HG03097 (cell line): ENCODE measurements at regions not wholly inside any gene's neighbourhood (a gene's known extent, or its start where the extent isn't known, plus 50 kb on each side); places are given as distances from the start of the nearest gene placed in this dataset.

ENCODE experiments used
- ATAC-seq: cut with Tn5 transposase; IDR thresholded peaks from one replicate; pipeline ENCODE4 v1.9.1; 2021; ENCODE audit not compliant: unreplicated experiment, low FRiP score

DNA sequence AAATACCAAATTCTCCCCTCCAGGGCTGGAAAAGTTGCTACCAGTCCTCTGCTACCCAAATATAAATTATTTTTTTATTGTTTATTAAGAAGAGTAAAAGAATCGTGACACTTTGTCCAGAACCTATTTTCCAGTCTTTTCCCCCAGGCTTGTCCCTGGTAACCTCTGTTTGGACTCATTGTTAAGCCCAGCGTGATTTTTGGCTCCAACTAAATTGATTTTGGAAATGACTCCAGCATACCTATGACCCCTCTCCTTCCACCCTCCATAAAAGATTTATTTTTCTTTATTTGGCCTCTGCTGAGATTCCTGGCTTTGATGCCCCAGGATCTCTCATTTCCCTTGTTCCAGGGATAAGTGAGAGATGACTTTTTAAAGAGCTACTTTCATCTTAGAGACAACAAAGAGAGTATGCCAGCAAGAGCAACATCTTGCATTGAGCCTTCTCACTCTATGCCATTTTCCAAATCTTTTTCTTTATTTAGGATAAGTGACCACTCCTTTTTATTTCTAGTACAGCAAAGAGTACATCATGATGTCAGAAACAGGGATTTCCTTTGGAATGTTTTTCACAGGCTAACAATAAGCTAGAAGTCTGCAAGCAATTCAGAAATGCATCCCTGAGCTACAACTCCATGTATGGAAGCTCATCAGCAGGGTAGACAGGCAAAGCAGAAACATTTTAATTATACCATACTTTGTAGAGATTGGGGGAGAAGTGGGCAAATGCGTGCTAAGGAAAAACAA lies 75.8 kb downstream of the DAD1 start:
- no peak for ATAC-seq

- ATAC-seq = no peak
These were observed 76.8 kb downstream of the DAD1 start for GRCh38 chr14:22512106-22512814.

DNA sequence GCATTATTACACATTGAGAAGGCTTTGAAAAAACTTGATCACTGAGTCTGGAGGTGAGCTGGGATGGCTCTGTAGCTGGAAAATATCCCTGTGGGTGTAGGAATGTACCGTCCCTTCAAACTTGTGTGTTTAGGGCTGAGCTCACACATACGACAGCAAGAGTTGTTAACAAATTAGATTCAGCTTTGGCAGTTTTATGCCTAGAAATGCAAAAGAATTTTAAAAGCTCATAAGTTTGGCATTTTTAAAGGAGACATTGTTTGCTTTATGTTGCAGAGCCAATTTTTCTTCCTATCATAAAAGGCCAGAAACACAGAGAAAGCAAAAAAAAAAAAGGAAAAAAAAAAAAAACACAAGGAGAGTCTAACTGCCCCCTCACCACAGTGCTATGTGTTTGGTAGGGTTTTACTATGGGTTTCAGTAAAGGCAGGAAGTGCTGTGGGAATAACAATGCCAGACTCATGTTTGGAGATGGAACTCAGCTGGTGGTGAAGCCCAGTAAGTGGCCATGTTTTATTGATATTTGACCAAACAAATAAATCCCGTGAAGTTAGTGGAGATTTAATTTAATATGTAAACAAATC lies 78.4 kb downstream of the DAD1 start:
- ATAC-seq = no peak

GRCh38 chr14:22509751-22510300 lies 79.2 kb downstream of the DAD1 start:
- no peak for ATAC-seq

GRCh38 chr14:22509036-22509709 lies 79.9 kb downstream of the DAD1 start:
- ATAC-seq = no peak

GRCh38 chr14:22508662-22509035 lies 80.4 kb downstream of the DAD1 start:
- ATAC-seq = no peak

- ATAC-seq = no peak
These were observed 80.9 kb downstream of the DAD1 start for GRCh38 chr14:22508150-22508457.

DNA sequence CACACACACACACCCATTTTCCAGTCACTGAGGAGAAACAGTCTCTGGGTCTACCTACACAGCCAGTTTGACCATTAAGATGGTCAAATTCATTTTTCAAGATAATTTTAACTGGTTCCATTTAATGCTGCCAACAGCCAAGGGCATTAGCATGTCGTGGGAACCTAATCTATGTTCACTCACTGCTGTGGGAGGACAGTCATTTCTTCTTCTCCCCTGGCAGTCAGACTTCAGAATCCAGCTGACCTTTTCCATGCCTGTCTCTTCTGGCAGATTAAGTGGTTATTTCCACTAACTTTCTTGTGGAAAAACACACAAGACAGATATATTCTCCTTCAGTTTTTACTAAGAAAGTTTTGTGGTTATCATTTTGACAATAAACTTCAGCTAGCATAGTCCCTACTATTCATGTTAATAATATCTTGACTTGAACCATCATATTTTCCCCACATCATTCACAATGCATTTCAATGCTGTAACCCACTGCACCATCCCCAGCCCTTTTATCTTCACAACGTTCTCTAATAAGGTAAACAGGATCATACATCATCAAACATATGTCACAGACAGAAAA lies 82.2 kb downstream of the DAD1 start:
- ATAC-seq = no peak

DNA sequence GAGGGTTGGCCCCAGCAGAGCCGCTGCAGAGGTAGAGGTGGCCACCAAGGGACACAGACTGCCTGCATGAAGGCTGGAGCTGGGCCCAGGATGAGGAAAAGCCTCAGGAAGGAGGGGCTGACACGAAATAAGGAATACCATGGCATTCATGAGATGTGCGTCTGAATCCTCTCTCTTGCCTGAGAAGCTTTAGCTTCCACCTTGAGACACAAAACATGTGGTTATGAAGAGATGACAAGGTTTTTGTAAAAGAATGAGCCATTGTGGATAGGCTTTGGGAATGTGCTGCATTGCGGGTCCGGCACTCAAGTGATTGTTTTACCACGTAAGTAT lies 82.7 kb downstream of the DAD1 start:
- ATAC-seq = no peak

GRCh38 chr14:22505697-22506377 lies 83.2 kb downstream of the DAD1 start:
- no peak for ATAC-seq

- ATAC-seq = no peak
These were observed 83.7 kb downstream of the DAD1 start for GRCh38 chr14:22505309-22505696.

- no peak for ATAC-seq
These were observed 86.5 kb downstream of the DAD1 start for GRCh38 chr14:22502551-22502950.

DNA sequence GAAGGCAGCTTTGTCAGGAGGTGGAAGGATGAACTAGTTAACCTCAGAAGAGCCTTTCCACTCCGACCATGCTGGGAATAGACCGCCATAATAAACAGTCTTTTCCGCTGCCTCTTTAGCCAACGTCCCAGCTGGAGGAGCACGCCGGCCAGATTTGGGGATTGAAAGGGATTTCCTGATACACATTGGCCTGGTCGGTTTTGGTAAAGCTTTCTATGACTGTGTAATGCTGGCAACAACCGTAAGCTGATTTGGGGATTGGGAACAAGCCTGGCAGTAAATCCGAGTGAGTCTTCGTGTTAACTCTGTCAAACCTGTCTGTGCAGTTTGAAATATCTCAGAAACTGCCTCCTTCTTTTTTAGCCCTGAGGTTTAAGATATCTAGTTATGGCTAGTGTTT lies 87.0 kb downstream of the DAD1 start:
- no peak for ATAC-seq

DNA sequence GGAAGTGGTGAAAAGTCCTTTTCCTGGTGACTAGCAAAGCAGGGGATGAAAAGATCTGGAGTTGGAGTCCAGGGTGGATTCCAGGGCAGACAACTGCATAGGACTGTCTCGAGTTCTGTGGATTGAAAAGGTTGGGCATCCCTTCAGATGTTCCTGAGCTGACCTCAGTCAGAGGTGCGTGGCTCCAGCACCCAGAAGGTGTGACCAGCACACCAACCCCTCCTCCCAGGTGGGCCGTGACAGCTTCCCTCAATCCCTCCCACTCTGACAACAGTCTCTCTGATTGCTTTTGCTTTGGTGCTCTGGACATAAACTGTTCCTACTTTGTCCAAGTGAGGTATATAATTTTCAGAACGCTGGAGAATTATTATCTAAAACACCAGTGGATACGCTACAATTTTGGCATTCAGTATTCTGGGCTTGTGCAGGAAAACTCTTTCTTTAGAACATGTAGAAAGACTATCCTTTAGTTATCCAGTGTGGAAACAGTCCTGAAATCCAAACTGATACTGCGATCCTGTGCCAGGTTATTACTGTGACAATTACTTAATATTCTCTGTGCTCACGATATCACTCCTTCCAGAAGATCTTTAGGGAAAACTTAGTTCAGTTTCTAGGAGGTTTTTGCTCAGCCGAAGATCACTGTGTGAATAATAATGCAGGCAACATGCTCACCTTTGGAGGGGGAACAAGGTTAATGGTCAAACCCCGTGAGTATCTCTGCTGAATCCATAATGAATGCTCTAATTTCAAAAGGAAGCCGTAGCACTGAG lies 87.9 kb downstream of the DAD1 start:
- no peak for ATAC-seq

DNA sequence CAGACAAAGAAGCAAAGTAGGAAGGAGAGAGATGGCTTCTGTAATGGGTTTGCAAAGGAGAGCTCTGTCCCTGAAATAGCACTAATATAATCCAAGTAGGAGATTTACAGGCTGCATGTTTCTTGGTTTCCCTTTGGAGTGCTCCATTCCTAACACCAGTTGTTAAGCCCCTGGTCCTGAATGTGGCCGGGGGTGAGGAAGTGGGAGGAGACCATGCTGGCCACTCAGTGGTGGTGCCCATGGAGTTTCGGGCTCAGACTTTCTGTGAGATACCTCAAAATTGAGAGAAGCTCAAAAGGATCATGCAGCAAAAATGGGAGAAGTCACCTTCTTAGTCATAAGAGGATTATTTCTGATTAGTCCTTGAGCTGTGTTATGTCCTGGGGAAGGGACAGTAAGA lies 88.5 kb downstream of the DAD1 start:
- no peak for ATAC-seq

DNA sequence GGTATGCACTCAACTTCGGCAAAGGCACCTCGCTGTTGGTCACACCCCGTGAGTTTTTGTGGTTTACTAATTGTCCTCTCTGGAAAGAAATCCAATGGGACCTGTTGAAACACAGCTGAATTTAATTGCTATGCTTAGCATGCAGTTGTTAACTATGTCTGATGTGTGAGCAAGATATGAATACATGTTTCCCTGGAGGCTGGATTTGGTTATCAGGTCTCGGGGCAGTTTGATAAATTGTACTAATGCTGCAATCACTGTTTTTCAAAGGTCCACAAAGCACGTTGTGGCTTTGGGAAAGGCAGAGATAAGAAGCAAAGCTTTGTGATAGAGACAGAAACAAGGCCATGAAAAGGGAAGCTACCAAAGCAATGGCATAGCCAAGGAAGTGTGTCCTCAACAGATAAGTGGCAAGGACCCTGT lies 91.3 kb downstream of the DAD1 start:
- no peak for ATAC-seq

- no peak for ATAC-seq
These were observed 91.9 kb downstream of the DAD1 start for GRCh38 chr14:22497144-22497423.

- no peak for ATAC-seq
These were observed 94.4 kb downstream of the DAD1 start for GRCh38 chr14:22494486-22495135.

DNA sequence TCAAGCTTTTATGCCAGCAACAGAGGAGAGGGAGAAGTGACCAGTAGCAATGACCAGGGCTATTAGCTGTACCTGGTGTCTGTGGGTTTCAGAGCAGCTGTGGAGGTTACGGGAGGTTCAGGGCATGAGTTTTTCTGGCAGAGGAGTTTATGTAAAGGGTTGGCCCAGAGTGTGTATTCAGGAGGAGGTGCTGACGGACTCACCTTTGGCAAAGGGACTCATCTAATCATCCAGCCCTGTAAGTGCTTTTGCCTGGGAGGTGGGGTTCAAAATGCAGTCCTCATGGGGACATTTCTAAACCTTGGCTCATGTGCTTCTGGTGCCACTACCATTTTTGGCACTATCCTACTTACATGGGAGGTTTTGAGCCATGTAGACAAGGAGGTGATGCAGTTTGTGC lies 95.3 kb downstream of the DAD1 start:
- ATAC-seq = no peak
